GM23248 (cell line): ENCODE measurements at regions not wholly inside any gene's neighbourhood (a gene's known extent, or its start where the extent isn't known, plus 50 kb on each side); places are given as distances from the start of the nearest gene placed in this dataset.

ENCODE experiments used
- EZH2 ChIP-seq: fragments of 200-600 bp; sonication (generic); IDR thresholded peaks from 2 replicates; pipeline ENCODE4 v1.6.1; 2018; ENCODE audit warnings: antibody characterized with exemption, mild to moderate bottlenecking; ENCODE audit not compliant: insufficient read depth, poor library complexity, severe bottlenecking
- EZH2phosphoT487 ChIP-seq: fragments of 200-600 bp; sonication (generic); IDR thresholded peaks from 2 replicates; pipeline ENCODE4 v1.6.1; 2018; ENCODE audit warnings: antibody characterized with exemption, moderate library complexity, mild to moderate bottlenecking, low read depth; ENCODE audit not compliant: insufficient read depth

- TF ChIP-seq EZH2: no peak
- no peak for TF ChIP-seq EZH2phosphoT487
Observed at GRCh38 chr1:234861024-234861620, 251.1 kb upstream of the IRF2BP2 start.
